ENCODE measurements at regions not wholly inside any gene's neighbourhood (a gene's known extent, or its start where the extent isn't known, plus 50 kb on each side); places are given as distances from the start of the nearest gene placed in this dataset.

DNA sequence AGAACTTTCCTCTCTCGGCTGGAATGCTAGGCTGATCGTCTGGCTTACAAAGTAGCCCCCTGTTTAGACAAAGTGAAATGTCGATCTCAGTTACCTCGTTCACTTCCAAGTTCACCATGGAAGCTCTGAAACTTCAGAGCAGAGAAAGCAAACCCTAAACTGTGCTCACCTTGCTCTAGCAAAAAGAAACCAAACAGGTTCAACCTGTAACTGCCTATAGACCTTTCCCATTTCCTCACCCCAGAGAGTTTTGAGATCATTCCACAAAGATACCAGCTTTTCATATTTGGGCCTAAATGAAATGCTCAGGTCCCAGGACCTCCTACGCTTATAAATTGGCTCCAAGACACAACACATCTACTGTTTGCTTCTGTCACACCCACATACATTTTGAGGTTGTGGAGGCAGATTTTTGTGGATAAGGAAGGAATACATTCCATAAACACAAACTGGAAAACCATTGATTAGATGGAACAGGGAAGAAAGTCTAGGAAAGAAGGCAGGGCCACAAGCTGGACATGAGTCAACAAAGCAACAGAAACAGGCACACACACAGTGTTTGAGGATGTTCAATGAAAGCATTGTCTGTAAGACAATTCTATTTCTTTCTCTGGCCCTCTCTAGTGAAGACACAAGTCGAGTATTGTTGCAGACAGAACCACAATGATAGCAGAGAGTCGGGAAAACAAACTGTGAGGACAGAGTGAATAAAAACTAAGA lies 52.8 kb upstream of the TGIF1 start:
- TF ChIP-seq EZH2 (IDR thresholded peaks at IDR 0.05; ENCODE audit: low read depth): no peak
- TF ChIP-seq, protein P1, sequence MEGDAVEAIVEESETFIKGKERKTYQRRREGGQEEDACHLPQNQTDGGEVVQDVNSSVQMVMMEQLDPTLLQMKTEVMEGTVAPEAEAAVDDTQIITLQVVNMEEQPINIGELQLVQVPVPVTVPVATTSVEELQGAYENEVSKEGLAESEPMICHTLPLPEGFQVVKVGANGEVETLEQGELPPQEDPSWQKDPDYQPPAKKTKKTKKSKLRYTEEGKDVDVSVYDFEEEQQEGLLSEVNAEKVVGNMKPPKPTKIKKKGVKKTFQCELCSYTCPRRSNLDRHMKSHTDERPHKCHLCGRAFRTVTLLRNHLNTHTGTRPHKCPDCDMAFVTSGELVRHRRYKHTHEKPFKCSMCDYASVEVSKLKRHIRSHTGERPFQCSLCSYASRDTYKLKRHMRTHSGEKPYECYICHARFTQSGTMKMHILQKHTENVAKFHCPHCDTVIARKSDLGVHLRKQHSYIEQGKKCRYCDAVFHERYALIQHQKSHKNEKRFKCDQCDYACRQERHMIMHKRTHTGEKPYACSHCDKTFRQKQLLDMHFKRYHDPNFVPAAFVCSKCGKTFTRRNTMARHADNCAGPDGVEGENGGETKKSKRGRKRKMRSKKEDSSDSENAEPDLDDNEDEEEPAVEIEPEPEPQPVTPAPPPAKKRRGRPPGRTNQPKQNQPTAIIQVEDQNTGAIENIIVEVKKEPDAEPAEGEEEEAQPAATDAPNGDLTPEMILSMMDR (conservative IDR thresholded peaks at IDR 0.05): no peak
- H2AFZ ChIP-seq: peak overlapping the region; percentile 58; the same call in 1 of the 2 replicates
- POLR2A ChIA-PET (ENCODE audit: unreplicated experiment): interaction anchor here (0.6 to 1.5 kb wide), 10 partner anchors 8 to 188 kb away, joined by 3 to 9 read pairs (median 4); no protein-coding TSS in a partner anchor

DNA sequence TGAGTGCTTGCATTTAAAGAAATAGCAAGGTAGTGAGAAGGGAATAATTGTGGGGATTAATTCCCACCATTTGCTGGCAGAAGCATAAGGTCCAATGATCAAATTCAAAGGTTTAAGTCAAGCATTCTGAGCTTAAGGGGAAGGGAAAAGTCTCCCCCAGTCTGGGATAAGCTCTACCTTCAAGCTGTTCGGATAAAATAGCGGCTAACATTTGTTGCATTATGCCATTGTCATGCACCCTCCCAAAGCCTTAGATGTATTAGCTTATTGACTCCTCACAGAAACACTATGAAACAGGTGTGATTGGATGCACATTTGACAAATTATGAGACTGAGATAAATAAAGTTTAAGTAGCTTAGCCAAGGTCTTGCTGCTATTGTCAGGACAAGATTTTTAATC lies 52.2 kb upstream of the TGIF1 start:
- TF ChIP-seq, protein P1 (conservative IDR thresholded peaks at IDR 0.05): no peak
- TF ChIP-seq EZH2 (IDR thresholded peaks at IDR 0.05; ENCODE audit: low read depth): no peak
- Histone ChIP-seq H3K4me3 (no peak overlapping the region), H3F3A (ENCODE audit: insufficient read depth, low read depth) (peaks cover 16% of the 10 kb centered on the region), H4K20me1 (ENCODE audit: insufficient read depth) (no peaks in the 10 kb centered on the region), H3K9me2 (ENCODE audit: insufficient read depth) (no peaks in the 10 kb centered on the region), H3K27ac (peak overlapping the region; percentile 81), H3K27me3 (ENCODE audit: insufficient read depth, low read depth) (no peaks in the 10 kb centered on the region), H3K36me3 (ENCODE audit: low read depth) (0 out of 2 replicates have a peak, but pooled peaks cover 4% of the 10 kb centered on the region), H3K4me2 (peak overlapping the region; percentile 70), H3K79me2 (ENCODE audit: low read depth) (no peaks in the 10 kb centered on the region), H3K4me1 (replicated peaks; ENCODE audit: insufficient read depth) (peaks cover 27% of the 10 kb centered on the region), H2AFZ (no peak overlapping the region; the same call in 1 of the 2 replicates), H3K9me3 (ENCODE audit: insufficient read depth, low read depth) (peaks cover 11% of the 10 kb centered on the region; the same call in 1 of the 2 replicates)
- DNase-seq: no peak
- ChIA-PET POLR2A (ENCODE audit: unreplicated experiment) (interaction anchor here (0.6 to 1.5 kb wide), 2 partner anchors 11 to 14 kb away, joined by 3 to 7 read pairs; no protein-coding TSS in a partner anchor), CTCF (interaction anchor here (1.8 kb wide), 1 partner anchor 11 kb away, joined by 6 read pairs; no protein-coding TSS in a partner anchor)
- BruUV-seq (replicated peaks): no TSS peak
- intact Hi-C loops (cut with micrococcal nuclease; ENCODE audit: unreplicated experiment): loop anchor here (1.0 kb wide), 1 partner anchor 10 kb away; no protein-coding TSS in a partner anchor

More for the DNA sequence above, 52.8 kb upstream of the TGIF1 start:
- Histone ChIP-seq H3K9me3 (ENCODE audit: insufficient read depth, low read depth) (peaks cover 11% of the 10 kb centered on the region; the same call in 1 of the 2 replicates), H3K4me3 (peak overlapping the region; percentile 30; the same call in 1 of the 2 replicates), H3F3A (ENCODE audit: insufficient read depth, low read depth) (peaks cover 16% of the 10 kb centered on the region), H3K27ac (peak overlapping the region; percentile 81), H3K4me2 (peak overlapping the region; percentile 70), H3K79me2 (ENCODE audit: low read depth) (no peaks in the 10 kb centered on the region), H3K27me3 (ENCODE audit: insufficient read depth, low read depth) (no peaks in the 10 kb centered on the region), H3K9me2 (ENCODE audit: insufficient read depth) (no peaks in the 10 kb centered on the region), H4K20me1 (ENCODE audit: insufficient read depth) (no peaks in the 10 kb centered on the region), H3K36me3 (ENCODE audit: low read depth) (0 out of 2 replicates have a peak, but pooled peaks cover 4% of the 10 kb centered on the region), H3K4me1 (replicated peaks; ENCODE audit: insufficient read depth) (peaks cover 27% of the 10 kb centered on the region)
- intact Hi-C loops (cut with micrococcal nuclease; ENCODE audit: unreplicated experiment): loop anchor here (1.0 kb wide), 1 partner anchor 10 kb away; no protein-coding TSS in a partner anchor
- peak; percentile 35 to 83 for DNase-seq
- BruUV-seq (replicated peaks): no TSS peak
- CTCF ChIA-PET: interaction anchor here (1.8 kb wide), 1 partner anchor 12 kb away, joined by 6 read pairs; no protein-coding TSS in a partner anchor

Data from PC-9 (cell line).